PC-3 (cell line): ENCODE measurements at regions not wholly inside any gene's neighbourhood (a gene's known extent, or its start where the extent isn't known, plus 50 kb on each side); places are given as distances from the start of the nearest gene placed in this dataset.

Experiments used
- ATAC-seq: fragments of 200-7000 bp; cut with Tn5 transposase; 2 replicates; pipeline ENCODE4 v1.9.1; 2020; ENCODE audit warnings: mild to moderate bottlenecking, moderate library complexity
- BruUV-seq: library from RNA; stranded (reverse); fragments of 400-500 nt; replicated peaks from 2 replicates; lab custom pipeline; 2021; lab: Mats Ljungman, UMichigan
- CTCF ChIA-PET: fragments of 300-600 bp; sonication (Branson Sonifier 250); formaldehyde crosslinking; loops from one replicate; lab custom pipeline; 2022; ENCODE audit warnings: antibody characterized with exemption; lab: Charles Lee
- POLR2A ChIA-PET: fragments of 300-600 bp; sonication (Branson Sonifier 250); formaldehyde crosslinking; loops from one replicate; lab custom pipeline; 2022; ENCODE audit warnings: antibody characterized with exemption; ENCODE audit not compliant: unreplicated experiment; lab: Charles Lee
- DNase-seq: peaks from one replicate; pipeline ENCODE4 v3.0.0-alpha.2; 2015
- H2AFZ ChIP-seq: fragments of 300-600 bp; sonication (generic); 2 replicates; pipeline ENCODE4 v1.6.0; 2016; ENCODE audit warnings: antibody characterized with exemption, low read length
- H3F3A ChIP-seq: fragments of 300-600 bp; sonication (generic); one replicate; pipeline ENCODE4 v1.6.0; 2017; ENCODE audit warnings: antibody characterized with exemption, low read length, control low read depth, mild to moderate bottlenecking; ENCODE audit not compliant: unreplicated experiment
- H3K27ac ChIP-seq: fragments of 300-600 bp; sonication (generic); 2 replicates; pipeline ENCODE4 v1.5.1; 2016; ENCODE audit warnings: mild to moderate bottlenecking, low read length
- H3K27me3 ChIP-seq: fragments of 300-600 bp; sonication (generic); 2 replicates; pipeline ENCODE4 v1.6.1; 2016; ENCODE audit warnings: low read length, mixed read lengths
- H3K36me3 ChIP-seq: fragments of 300-600 bp; sonication (generic); 2 replicates; pipeline ENCODE4 v1.6.1; 2016; ENCODE audit warnings: low read depth, mixed run types, low read length, mixed read lengths
- H3K4me1 ChIP-seq: fragments of 300-600 bp; sonication (generic); 2 replicates; pipeline ENCODE4 v1.5.1; 2016; ENCODE audit warnings: low read length; ENCODE audit not compliant: insufficient read depth
- H3K4me2 ChIP-seq: fragments of 300-600 bp; sonication (generic); 2 replicates; pipeline ENCODE4 v1.6.0; 2016; ENCODE audit warnings: low read length
- H3K4me3 ChIP-seq: fragments of 300-600 bp; sonication (generic); 2 replicates; pipeline ENCODE4 v1.5.1; 2016; ENCODE audit warnings: mild to moderate bottlenecking, low read length, mixed read lengths
- H3K79me2 ChIP-seq: fragments of 300-600 bp; sonication (generic); 2 replicates; pipeline ENCODE4 v1.6.1; 2017; ENCODE audit warnings: low read length, mixed read lengths
- H3K9ac ChIP-seq: fragments of 300-600 bp; sonication (generic); 2 replicates; pipeline ENCODE4 v1.6.0; 2016; ENCODE audit warnings: mild to moderate bottlenecking, low read length
- H3K9me2 ChIP-seq: fragments of 300-600 bp; sonication (generic); replicated peaks from 2 replicates; pipeline ENCODE4 v1.6.1; 2016; ENCODE audit warnings: mixed run types, low read length, mixed read lengths
- H3K9me3 ChIP-seq: fragments of 300-600 bp; sonication (generic); 2 replicates; pipeline ENCODE4 v1.6.1; 2016; ENCODE audit warnings: low read length, mixed read lengths
- H4K20me1 ChIP-seq: fragments of 300-600 bp; sonication (generic); 2 replicates; pipeline ENCODE4 v1.6.1; 2016; ENCODE audit warnings: low read length, mixed read lengths
- EZH2 ChIP-seq: fragments of 300-600 bp; sonication (generic); IDR thresholded peaks from one replicate; pipeline ENCODE4 v1.6.1; 2017; ENCODE audit warnings: antibody characterized with exemption, mild to moderate bottlenecking, low read length; ENCODE audit not compliant: unreplicated experiment
- EZH2phosphoT487 ChIP-seq: fragments of 300-600 bp; sonication (generic); IDR thresholded peaks from 2 replicates; pipeline ENCODE4 v1.6.1; 2018; ENCODE audit warnings: mild to moderate bottlenecking, antibody characterized with exemption, low read length, borderline replicate concordance
- intact Hi-C: fragments of 100-400 bp; cut with micrococcal nuclease; formaldehyde crosslinking; loops from 2 replicates; pipeline ENCODE4 v1.9.0; 2023
- TF ChIP-seq, protein P1 (sequence below): fragments of 300-600 bp; sonication (generic); conservative IDR thresholded peaks from 2 replicates; pipeline ENCODE4 v1.5.1; 2017; ENCODE audit warnings: antibody characterized with exemption, low read depth, mild to moderate bottlenecking, low read length

DNA sequence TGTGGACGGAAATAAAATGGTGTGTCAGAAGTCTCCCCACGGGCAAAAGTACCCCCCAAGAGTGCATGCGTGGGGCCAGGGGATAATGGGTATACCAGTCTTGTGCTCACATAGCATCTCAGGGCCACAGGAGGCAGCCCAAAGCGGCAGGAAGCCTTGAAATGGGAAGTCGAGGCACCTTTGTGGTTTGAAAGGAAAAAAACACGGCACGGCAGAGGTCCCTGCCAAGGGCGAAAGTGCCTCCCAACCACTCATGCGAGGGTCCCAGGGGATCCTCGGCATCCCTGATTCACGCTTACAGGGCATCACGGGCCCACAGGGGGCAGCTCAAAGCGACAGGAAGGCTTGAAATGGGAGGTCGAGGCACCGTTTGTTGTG is 583.2 kb downstream of the ALG10 start:
- H3K27ac ChIP-seq: no peak overlapping the region
- H3K4me2 ChIP-seq: no peak overlapping the region
- H3K79me2 ChIP-seq: no peaks in the 10 kb centered on the region
- ChIA-PET CTCF (no interaction called here), POLR2A (no interaction called here)
- no peaks in the 10 kb centered on the region for H3K9me3 ChIP-seq
- no peak for DNase-seq
- TF ChIP-seq, protein P1, sequence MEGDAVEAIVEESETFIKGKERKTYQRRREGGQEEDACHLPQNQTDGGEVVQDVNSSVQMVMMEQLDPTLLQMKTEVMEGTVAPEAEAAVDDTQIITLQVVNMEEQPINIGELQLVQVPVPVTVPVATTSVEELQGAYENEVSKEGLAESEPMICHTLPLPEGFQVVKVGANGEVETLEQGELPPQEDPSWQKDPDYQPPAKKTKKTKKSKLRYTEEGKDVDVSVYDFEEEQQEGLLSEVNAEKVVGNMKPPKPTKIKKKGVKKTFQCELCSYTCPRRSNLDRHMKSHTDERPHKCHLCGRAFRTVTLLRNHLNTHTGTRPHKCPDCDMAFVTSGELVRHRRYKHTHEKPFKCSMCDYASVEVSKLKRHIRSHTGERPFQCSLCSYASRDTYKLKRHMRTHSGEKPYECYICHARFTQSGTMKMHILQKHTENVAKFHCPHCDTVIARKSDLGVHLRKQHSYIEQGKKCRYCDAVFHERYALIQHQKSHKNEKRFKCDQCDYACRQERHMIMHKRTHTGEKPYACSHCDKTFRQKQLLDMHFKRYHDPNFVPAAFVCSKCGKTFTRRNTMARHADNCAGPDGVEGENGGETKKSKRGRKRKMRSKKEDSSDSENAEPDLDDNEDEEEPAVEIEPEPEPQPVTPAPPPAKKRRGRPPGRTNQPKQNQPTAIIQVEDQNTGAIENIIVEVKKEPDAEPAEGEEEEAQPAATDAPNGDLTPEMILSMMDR: no peak
- TF ChIP-seq EZH2 (no peak), EZH2phosphoT487 (no peak)
- no peak for ATAC-seq
- 0 out of 2 replicates have a peak, but pooled peaks cover 11% of the 10 kb centered on the region for H3K27me3 ChIP-seq
- H3K9me2 ChIP-seq: no peaks in the 10 kb centered on the region
- no peaks in the 10 kb centered on the region for H3K4me1 ChIP-seq
- no peaks in the 10 kb centered on the region for H3K36me3 ChIP-seq
- no TSS peak for BruUV-seq
- H3F3A ChIP-seq: no peaks in the 10 kb centered on the region
- no peak overlapping the region for H3K4me3 ChIP-seq
- no peaks in the 10 kb centered on the region for H4K20me1 ChIP-seq
- intact Hi-C loops: no loop called here
- no peak overlapping the region for H3K9ac ChIP-seq
- no peak overlapping the region for H2AFZ ChIP-seq

DNA sequence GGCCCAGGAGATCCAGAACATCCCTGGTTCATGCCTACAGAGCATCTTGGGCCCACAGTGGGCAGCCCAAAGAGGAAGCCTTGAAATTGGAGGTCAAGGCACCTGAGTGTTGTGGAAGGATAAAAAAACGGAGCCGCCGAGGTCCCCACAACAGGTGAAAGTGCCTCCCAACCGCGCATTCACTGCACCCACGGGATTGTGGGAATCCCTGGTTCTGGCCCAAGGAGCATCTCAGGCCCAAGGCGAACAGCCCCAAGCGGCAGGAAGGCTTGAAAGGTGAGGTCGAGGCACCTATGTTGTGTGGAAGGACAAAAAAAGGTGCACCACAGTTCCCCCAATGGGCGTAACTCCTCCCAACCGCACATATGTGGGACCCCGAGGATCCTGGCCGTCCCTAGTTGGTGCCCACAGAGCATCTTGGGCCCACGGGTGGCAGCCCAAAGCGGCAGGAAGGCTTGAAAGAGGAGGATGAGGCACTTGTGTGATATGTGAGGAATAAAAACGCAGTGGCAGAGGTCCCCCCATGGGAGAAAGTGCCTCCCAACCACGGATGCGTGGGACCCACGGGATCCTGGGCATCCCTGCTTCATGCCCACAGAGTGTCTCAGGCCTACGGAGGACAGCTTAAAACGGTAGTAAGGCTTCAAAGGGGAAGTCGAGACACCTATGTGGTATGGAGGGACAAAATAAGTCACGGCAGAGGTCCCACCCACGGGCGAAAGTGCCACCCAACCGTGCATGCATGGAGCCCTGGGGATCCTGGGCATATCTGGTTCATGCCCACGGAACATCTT is 583.9 kb downstream of the ALG10 start:
- Histone ChIP-seq H3K9me2 (no peaks in the 10 kb centered on the region), H3K9me3 (no peaks in the 10 kb centered on the region), H3K27me3 (0 out of 2 replicates have a peak, but pooled peaks cover 11% of the 10 kb centered on the region), H2AFZ (no peak overlapping the region), H3K9ac (no peak overlapping the region), H3K4me2 (no peak overlapping the region), H3K36me3 (no peaks in the 10 kb centered on the region), H3K4me3 (no peak overlapping the region), H4K20me1 (no peaks in the 10 kb centered on the region), H3K27ac (no peak overlapping the region), H3K79me2 (no peaks in the 10 kb centered on the region), H3K4me1 (no peaks in the 10 kb centered on the region), H3F3A (no peaks in the 10 kb centered on the region)
- no peak for ATAC-seq
- intact Hi-C loops: no loop called here
- POLR2A ChIA-PET: no interaction called here
- CTCF ChIA-PET: no interaction called here
- TF ChIP-seq EZH2 (no peak), EZH2phosphoT487 (no peak)
- TF ChIP-seq, protein P1: no peak
- DNase-seq: no peak
- no TSS peak for BruUV-seq
